ENCODE measurements at regions not wholly inside any gene's neighbourhood (a gene's known extent, or its start where the extent isn't known, plus 50 kb on each side); places are given as distances from the start of the nearest gene placed in this dataset.

DNA sequence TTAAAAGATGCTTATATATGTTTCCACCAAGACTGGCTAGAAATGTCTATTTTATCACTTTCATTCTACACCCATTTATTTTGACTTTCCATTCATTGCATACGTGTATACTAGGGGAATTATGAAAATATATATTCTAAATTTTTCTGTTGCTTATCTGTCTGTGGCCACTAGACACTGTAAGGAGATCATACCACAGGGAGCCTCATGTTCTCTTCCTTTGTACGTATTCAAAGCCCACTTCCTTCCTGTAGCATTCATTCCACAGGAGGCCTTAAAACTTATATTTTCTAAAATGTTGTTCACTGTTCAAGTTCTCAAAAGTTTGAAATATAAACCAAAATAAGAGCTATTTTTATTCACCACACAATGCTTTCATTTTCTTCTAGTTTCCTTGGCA lies 1848.9 kb upstream of the TENM3 start:
- no peak for DNase-seq (ENCODE audit: low spot score)
- intact Hi-C loops (cut with DNase I), result no loop called here
- no peak for ATAC-seq

DNA sequence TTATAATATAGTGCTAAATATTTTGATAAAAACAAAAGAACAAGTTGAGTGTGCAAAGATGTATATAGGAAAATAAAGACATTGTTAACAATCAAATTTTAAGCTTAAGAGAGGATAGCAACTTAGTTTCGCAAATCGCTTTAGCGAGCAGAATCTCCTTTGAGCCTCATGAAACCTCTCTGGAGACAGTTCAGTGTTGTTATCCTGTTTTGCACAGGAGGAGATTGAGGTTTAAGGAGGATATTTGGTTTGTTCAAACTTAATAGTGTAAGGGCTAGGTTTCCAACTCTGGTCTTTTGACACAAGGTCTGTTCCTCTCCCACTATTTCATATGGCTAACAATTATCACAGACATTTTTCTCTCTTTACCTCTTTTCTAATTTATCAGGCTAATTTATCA lies 1848.5 kb upstream of the TENM3 start:
- intact Hi-C loops (cut with DNase I), result no loop called here
- DNase-seq (ENCODE audit: low spot score) (no peak), ATAC-seq (no peak)

DNA sequence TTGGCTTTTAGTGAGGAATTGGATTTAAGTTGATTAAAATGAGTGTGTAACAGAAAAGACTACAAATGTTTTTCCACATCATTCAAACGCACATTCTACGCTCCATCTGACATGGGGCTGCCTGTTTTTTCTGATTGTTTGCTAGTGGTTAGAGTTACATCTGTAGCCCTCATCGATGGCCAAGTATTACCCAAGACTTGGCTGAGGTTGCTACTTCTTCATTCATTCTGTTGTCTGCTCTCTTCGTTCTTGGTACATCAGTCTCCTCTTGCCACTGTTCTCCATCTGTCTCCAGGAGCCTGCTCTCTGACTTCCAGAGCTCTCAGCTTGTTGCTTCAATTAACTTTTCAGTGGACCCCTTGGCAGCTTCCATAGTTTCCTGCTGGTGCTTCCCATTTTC lies 1844.6 kb upstream of the TENM3 start:
- intact Hi-C loops (cut with DNase I), result no loop called here
- DNase-seq (ENCODE audit: low spot score) (no peak), ATAC-seq (no peak)

DNA sequence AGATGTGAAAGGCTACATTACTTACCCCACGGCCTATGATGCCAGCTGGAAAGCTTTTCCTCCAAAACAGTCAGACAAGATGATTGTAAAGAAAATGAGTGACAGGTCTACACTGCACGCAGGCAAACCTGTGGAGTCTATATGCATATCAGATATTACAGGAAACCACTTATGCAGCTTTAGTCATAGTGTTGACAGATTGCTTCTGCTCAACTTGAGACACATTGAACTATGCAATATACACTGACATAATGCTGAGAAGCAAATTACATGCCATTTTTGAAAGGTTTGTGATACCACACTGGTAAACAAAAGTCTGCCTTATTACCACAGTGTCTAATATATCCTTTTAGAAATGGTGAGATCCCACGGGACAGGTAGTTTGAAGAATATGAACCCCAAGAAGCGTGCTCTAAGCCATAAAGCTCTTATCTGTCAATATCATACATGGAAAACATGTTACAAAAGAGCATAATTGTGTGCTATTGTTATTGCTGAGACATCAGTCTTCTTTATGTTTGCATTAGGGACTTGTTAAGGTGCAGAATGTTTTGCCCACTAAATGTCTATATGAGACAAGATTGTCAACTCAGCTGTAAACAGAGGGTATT lies 1835.8 kb upstream of the TENM3 start:
- intact Hi-C loops (cut with DNase I), result no loop called here
- ATAC-seq (no peak), DNase-seq (ENCODE audit: low spot score) (no peak)

DNA sequence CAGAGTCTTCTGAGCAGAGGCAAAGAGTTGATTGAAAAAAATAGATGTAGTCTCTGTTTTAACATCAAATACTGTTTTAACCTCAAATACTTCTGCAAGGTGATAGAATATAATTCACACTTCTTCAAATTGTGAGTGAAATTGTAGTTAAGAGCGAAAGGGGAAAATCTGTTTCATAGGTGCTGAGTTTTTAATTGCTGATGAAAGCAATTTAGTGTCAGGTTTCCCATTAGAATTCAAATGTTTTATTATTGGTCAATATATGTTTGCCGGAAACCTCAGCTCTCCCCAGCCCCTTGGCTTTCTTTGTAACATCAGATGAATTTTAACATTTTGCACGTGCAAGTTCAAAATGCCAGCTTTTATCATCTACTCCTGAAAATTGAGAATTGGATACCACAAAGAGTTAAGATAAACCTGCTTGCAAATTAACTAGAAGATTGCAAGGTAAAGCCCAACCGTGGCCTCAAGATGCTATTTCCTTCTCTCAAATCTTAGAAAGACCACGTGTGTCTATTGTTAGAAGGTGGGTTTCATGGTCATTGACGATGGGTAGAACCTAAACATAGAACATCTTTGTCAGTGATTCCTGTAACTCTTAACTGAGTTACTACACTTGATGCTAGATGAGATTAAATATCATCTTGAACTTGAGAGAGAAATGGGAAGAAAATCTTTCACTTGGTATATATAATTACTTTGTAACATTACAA lies 1824.2 kb upstream of the TENM3 start:
- ATAC-seq (no peak), DNase-seq (ENCODE audit: low spot score) (no peak)
- intact Hi-C loops (cut with DNase I), result no loop called here

DNA sequence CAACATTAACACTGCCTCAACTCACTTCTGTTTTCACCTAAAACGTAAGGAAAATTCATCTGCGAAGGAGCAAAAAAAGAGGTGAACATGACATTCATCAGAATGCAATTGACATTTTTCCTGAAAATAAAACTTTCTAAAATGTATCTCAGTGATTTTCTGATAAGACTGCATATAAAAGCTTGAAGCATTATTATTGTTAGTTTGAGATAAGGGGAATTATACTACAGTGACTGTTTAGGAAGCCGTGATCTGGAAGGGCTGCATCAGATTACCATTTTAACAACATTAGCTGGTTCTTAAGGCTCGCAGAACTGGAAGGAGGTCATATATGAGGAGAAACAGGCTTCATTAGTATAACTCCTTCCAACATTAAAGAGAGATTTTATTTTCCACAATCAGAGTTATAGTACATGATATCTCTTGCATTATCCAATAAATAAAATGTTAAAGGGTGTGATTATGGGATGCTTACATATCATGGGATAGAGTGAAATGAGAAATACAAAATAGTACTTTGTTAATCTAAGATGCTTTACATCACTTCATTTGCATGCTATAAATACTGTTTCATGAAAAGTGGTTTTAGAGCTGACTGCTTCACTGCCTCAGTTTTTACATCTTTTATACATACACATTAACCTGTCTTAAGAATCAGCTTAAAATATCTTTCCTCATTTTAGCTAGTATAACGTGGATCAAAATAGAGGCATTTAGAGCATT lies 1820.1 kb upstream of the TENM3 start:
- DNase-seq (ENCODE audit: low spot score) (no peak), ATAC-seq (no peak)
- intact Hi-C loops (cut with DNase I), result no loop called here

DNA sequence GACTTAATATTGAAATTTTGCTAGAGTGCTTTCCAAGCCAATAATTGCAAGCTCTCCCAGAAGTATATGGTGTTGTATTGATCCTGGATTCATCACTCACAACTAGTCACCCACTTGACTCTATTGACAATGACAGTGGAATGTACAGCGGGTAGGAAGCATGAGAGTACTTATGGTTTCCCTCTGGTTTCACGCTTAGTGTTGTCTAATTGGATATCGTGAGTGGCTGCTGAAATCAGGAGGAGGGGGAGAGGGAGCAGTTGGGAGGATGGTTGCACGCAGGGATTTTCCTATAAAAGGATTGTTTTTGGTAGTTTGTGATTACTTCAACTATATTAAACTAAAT lies 1819.5 kb upstream of the TENM3 start:
- ATAC-seq, result no peak
- intact Hi-C loops (cut with DNase I), result no loop called here
- no peak for DNase-seq (ENCODE audit: low spot score)

DNA sequence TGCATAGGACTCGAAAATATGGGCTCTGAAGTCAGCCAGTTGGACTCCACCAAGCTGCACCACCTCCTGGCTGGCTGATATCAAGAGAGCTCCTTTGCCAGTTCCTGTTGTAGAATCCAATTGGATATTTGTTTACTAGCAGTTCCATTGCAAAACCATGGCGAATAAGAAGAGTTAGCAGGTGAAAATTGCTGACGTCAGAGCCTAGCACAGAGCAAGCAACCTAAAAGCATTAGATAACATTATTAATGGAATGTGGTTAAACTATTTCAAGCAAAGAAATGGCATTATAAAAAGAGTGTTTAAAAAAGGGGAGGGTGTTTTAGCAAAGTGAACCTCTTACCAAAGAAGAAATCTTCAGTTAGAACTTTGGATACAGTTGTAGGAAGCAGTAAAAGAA lies 1816.3 kb upstream of the TENM3 start:
- no peak for DNase-seq (ENCODE audit: low spot score)
- intact Hi-C loops (cut with DNase I), result no loop called here
- ATAC-seq, result no peak

DNA sequence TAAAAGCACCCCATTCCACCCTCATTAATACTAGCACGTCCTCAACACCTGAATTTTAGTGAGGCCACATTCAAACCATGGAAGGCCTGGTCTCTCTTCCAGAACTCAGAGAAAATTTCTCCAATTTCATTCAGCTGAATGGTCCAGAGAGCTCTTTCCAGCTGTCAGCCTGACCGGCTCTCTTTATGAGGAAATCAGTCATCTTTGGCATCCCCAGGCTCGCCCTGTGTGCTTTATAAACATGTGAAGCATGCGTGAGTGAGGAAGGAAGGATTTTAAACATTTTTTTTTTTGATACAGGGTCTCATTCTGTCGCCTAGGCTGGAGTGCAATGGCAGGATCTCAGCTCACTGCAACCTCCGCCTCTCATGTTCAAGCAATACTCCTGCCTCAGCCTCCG lies 1812.9 kb upstream of the TENM3 start:
- ATAC-seq, result no peak

DNA sequence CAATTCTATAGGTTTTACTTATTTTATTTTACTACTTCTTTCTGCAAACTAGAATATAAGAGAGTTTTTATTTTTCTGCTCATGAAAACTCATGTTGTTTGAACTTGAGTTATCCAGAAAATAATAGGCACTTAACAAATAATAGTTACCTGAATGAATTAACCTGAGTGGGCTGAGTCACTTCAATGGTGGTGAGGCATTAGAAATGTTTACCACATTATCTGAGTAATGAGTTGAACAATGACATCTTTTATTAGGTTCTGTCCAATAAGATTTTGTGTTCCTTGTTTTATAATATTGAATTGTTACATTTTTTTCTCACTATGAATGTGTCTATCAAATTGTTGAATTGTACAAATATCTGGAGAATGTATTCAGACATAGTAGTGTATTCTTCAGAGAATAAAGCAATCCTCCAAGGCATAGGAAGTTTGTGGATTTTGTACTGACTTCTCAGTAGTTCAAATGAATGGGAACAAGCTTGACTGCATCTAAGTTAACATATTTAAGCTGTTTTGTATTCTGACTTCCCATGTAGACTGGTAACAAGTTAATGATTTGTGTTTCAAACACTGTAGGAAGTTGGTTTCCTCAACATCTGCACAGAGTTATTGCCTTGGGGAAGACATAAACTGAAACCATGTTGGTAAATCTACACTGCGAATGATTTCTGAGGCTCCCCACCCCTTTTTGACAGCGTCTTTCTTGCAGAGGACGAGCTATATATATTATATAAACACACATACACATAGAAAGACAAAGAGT lies 1808.9 kb upstream of the TENM3 start:
- no peak for ATAC-seq
- intact Hi-C loops (cut with DNase I), result no loop called here
- DNase-seq (ENCODE audit: low spot score), result no peak

More for the DNA sequence above, 1812.9 kb upstream of the TENM3 start:
- no peak for DNase-seq (ENCODE audit: low spot score)
- intact Hi-C loops (cut with DNase I), result no loop called here

DNA sequence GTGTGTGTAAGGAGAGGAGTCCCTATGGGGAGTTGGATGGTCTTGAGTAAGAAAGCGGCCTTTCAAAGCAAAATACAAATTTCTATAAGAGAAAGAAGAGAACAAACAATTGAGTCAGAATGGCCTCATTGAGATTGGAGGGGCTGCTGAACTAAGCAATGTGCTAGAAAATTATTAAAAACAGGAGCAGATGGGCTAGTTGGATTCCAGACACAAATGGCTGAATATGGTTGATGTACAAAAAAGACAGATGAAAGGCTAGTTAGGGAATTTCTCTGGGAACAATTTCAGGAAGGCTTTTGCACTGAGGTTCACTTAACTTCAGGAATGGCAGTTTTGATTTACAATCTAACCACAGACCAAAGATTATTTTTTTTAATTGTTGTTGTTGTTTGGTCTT lies 1806.8 kb upstream of the TENM3 start:
- intact Hi-C loops (cut with DNase I), result no loop called here
- no peak for DNase-seq (ENCODE audit: low spot score)
- no peak for ATAC-seq

DNA sequence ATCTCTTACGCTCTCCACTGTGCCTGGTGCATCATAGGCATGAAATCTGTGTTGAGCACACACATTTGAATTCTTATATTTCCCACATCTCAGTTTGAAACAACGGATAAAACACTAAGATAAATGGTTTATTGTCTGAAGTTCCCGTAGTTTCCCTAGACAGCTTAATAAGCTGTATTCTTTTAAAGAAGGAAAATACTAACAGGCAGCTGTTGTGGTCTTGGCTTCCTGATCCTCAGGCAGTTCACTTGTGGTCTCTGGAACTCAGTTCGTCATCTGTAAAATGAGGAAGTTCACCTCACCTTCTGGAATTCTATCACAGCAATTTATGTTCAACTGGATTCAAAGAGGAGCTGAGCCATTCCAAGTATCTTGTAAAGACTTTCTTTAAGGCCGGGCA lies 1805.6 kb upstream of the TENM3 start:
- no peak for DNase-seq (ENCODE audit: low spot score)
- intact Hi-C loops (cut with DNase I), result no loop called here
- ATAC-seq, result no peak

DNA sequence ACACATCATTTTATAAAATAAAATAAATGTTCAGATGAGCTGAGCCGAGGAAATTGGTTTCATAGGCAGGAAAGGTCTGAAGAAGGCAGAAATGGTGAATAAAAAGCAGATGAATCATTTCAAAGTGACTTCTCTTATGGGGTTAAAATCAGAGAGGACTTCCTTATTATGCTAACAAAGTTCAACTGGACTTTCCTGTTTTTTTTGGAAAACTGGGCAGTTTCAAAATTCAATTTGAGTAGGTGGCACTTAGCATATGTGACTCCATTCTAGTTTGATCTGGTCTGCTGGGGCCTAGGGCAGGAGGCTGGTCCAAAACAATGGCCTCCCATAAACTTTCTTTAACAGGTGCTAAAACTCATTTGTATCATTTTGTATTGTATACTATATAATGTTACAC lies 1794.9 kb upstream of the TENM3 start:
- ATAC-seq, result no peak
- intact Hi-C loops (cut with DNase I), result no loop called here
- DNase-seq (ENCODE audit: low spot score), result no peak

DNA sequence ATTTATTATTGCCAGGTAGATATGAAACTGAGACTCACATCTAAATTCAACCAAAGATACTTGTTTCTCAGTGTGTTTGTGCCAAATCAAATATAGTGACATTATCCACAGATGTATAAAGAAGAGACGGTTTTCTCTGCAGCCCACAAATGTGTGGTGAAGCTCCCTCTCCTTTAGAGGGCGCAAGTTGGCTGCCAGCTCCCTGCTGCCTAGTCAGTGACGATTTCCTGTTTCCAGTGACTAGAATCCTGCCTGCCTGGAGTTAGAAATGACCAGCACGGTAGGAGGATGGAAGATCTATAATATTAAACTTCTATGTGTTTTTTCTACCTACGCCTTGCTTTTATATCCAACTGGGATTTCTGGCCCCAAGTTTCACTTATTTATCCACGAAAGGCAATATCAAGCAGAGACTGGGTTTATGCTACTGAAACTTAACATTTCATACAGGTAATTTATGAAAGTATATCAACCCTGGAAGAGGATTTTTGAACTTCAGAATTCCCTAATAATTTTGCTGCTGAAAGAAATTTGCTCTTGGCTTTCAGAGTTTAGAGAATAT lies 1793.7 kb upstream of the TENM3 start:
- intact Hi-C loops (cut with DNase I), result no loop called here
- no peak for DNase-seq (ENCODE audit: low spot score)
- ATAC-seq, result no peak

DNA sequence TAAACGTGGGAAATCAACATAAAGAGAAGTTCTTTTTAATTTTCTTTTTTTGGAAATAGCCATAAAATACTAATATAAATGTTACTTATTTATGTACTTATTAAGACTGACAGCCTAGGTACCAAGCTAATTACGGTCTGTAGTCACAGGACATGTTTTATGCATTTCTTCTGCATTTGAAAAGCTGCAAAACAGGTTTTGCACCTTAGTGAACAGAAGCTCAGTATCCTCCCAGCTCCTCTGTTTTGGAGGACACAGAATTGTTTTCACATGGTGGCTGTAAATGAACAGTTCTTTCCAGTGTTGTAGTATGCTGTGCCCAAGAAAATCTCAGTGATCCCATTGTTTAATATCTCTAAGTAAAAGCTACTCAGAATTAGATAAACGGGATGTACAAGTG lies 1788.0 kb upstream of the TENM3 start:
- DNase-seq (ENCODE audit: low spot score) (no peak), ATAC-seq (no peak)
- intact Hi-C loops (cut with DNase I), result no loop called here

DNA sequence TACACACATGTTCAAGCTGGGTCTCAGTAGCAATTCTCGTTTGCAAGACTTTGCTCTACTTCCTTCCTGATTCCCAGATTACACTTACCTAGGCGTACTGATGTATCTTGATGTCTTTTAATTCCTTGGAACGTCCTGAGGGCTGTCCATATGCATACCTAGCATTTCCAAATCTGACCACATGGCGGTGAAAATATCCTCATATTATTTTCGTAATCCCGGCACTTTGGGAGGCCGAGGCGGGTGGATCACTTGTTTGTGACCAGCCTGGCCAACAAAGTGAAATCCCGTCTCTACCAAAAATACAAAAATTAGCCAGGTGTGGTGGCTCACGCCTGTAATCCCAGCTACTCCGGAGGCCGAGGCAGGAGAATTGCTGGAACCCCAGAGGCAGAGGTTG lies 1786.3 kb upstream of the TENM3 start:
- intact Hi-C loops (cut with DNase I), result no loop called here
- no peak for ATAC-seq
- no peak for DNase-seq (ENCODE audit: low spot score)

DNA sequence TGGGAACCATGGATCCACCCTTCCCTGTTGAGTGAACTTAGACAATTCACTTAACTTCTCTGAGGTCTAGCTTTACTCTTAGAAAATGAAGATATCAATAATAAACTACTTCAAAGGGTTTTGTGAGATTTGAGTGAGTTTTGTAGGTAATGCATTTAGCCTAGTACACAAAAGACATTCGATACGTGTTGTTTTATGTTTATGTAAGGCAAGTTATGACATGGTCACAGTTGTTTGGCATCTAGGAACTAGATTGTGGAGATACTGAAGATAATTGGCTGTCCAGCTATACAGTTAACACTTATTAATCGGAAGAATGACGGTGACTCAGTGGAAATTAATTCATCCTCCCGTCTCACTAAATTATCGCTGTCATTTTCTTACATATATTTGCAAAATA lies 1781.1 kb upstream of the TENM3 start:
- intact Hi-C loops (cut with DNase I), result no loop called here
- ATAC-seq, result no peak

DNA sequence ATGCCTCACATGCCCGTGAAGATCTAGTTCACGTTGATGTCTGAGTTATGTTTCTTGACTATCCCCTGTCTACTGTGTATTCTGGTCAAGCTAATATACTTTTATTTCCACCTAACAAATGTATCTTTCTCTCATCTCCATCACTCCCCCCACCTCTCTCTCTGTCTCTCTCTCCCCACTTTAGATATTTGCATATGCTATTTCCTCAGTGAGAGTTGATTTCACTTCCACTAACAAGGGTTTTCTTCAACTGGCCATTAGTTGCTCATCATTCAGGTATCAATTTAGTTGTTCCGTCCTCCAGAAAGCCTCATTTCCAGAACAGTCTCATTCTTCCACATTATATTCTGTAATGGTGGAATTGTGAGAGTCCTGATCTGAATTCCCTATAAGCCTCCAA lies 1777.8 kb upstream of the TENM3 start:
- ATAC-seq (no peak), DNase-seq (ENCODE audit: low spot score) (no peak)
- intact Hi-C loops (cut with DNase I), result no loop called here

More for the DNA sequence above, 1781.1 kb upstream of the TENM3 start:
- no peak for DNase-seq (ENCODE audit: low spot score)

DNA sequence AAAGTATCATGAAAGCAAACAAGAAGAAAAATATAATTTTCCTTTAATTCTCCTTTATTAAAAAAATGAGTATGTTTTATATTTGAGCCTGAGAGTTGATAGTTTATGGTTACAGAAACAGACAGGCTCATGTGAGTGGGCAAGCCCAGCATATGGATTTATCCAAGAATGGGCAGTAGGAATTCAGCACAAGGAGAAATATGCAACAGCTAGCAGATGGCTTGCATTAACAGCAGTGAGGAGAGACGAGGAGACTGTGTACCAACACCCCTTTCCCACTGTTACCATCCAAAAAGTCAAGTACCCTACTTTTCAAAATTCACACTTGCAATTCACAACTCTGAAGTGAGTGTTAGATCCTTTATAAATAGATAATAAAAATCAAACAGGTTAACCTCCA lies 1760.2 kb upstream of the TENM3 start:
- DNase-seq (ENCODE audit: low spot score) (no peak), ATAC-seq (no peak)
- intact Hi-C loops (cut with DNase I), result no loop called here

DNA sequence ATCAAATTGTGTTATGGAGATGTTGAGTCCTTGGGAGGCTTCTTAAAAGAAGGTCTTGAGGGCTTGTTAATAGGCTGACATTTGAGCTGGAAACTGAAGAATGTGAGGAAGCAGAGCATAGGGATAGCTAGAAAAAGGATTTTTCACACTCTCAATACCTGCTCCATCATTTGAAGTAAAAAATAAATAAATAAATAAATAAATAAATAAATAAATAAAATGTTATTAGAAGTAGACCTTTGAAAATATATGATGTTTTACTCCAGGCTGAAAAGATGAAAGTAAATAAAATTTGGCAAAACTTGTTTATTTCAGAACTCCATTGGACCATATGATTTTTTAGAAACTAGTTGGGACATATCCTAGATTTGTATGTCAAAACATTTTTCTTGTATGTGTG lies 1757.8 kb upstream of the TENM3 start:
- DNase-seq (ENCODE audit: low spot score) (no peak), ATAC-seq (no peak)
- intact Hi-C loops (cut with DNase I), result no loop called here
